ENCODE measurements at regions not wholly inside any gene's neighbourhood (a gene's known extent, or its start where the extent isn't known, plus 50 kb on each side); places are given as distances from the start of the nearest gene placed in this dataset.

- no peaks in the 10 kb centered on the region for H3K4me1 ChIP-seq (ENCODE audit: insufficient read depth)
- H3K27me3 Mint-ChIP-seq (ENCODE audit: insufficient read depth, low read depth, poor library complexity) = no peaks in the 10 kb centered on the region
- H3K9me3 Mint-ChIP-seq = no peaks in the 10 kb centered on the region
- H3K36me3 ChIP-seq (ENCODE audit: insufficient read depth) = no peaks in the 10 kb centered on the region
- no peaks in the 10 kb centered on the region for H3K4me1 Mint-ChIP-seq
- H3K36me3 Mint-ChIP-seq (ENCODE audit: low read depth) = no peaks in the 10 kb centered on the region
- no peaks in the 10 kb centered on the region for H3F3A ChIP-seq (replicated peaks; ENCODE audit: low read depth)
- no peak for DNase-seq (ENCODE audit: low spot score)
- no peaks in the 10 kb centered on the region for H3K79me2 ChIP-seq (replicated peaks; ENCODE audit: insufficient read depth)
- ATAC-seq = no peak
- H3K9me2 ChIP-seq (ENCODE audit: insufficient read depth) = no peaks in the 10 kb centered on the region
- no peak overlapping the region for H3K27ac ChIP-seq (ENCODE audit: low read depth)
- H3K4me3 Mint-ChIP-seq = no peak overlapping the region
- no peaks in the 10 kb centered on the region for H4K20me1 ChIP-seq (replicated peaks; ENCODE audit: insufficient read depth)
- no peak overlapping the region for H3K4me3 ChIP-seq
- H3K27me3 ChIP-seq (ENCODE audit: insufficient read depth) = no peaks in the 10 kb centered on the region
- TF ChIP-seq ZNF462 (CRISPR knock-in tag; IDR thresholded peaks at IDR 0.05) (no peak), EZH2phosphoT487 (IDR thresholded peaks at IDR 0.05; ENCODE audit: unreplicated experiment) (no peak), POLR2AphosphoS5 (IDR thresholded peaks at IDR 0.05; ENCODE audit: low read depth) (no peak), ZNF114 (CRISPR knock-in tag; IDR thresholded peaks at IDR 0.05) (no peak), EZH2 (IDR thresholded peaks at IDR 0.05; ENCODE audit: low read depth, unreplicated experiment) (no peak), STAT1 (IDR thresholded peaks at IDR 0.05; ENCODE audit: unreplicated experiment) (no peak), NANOG (IDR thresholded peaks at IDR 0.05; ENCODE audit: borderline replicate concordance) (no peak), REST (IDR thresholded peaks at IDR 0.05; ENCODE audit: unreplicated experiment) (no peak), JUNB (IDR thresholded peaks at IDR 0.05; ENCODE audit: unreplicated experiment) (no peak), CREB1 (CRISPR knock-in tag; IDR thresholded peaks at IDR 0.05; ENCODE audit: low read depth) (no peak), ETS1 (IDR thresholded peaks at IDR 0.05) (no peak), ZNF331 (CRISPR knock-in tag; IDR thresholded peaks at IDR 0.05; ENCODE audit: low read depth) (no peak), CTCF (conservative IDR thresholded peaks at IDR 0.05; ENCODE audit: low read depth in 2 of 2) (no peak)
- no peak overlapping the region for H2AFZ ChIP-seq
- H3K4me2 ChIP-seq = no peak overlapping the region
- H3K27ac Mint-ChIP-seq = no peak overlapping the region
Observed at GRCh38 chrX:9401051-9401450, 63.8 kb upstream of the TBL1X start.

All from GM23338 (cell line).